ENCODE measurements at regions not wholly inside any gene's neighbourhood (a gene's known extent, or its start where the extent isn't known, plus 50 kb on each side); places are given as distances from the start of the nearest gene placed in this dataset.

GRCh38 chr18:77708826-77709506 is 459.3 kb downstream of the GALR1 start:
- no peaks in the 10 kb centered on the region for H3K36me3 ChIP-seq (replicated peaks in 1 of 2; ENCODE audit: control insufficient read depth in 1 of 2, insufficient read depth in 2 of 2, low read length in 2 of 2)
- H3K27me3 ChIP-seq (ENCODE audit: control insufficient read depth in 1 of 2, insufficient read depth in 2 of 2, low read length in 2 of 2), result no peaks in the 10 kb centered on the region
- in situ Hi-C loops (cut with HindIII; ENCODE audit: extremely low pct_ligation_motif_present, low pct_unique_long_range_greater_than_20kb), result no loop called here
- H2AFZ ChIP-seq (ENCODE audit: low read length), result no peak overlapping the region
- CTCF ChIA-PET (ENCODE audit: low intra/inter-chr PET ratio, low total read pairs), result no interaction called here
- H4K20me1 ChIP-seq (ENCODE audit: insufficient read depth, low read length), result no peaks in the 10 kb centered on the region
- no peak for TF ChIP-seq POLR2A (IDR thresholded peaks at IDR 0.05; ENCODE audit: insufficient read depth in 1 of 2, low read depth in 2 of 2, low read length in 2 of 2)
- no peak for TF ChIP-seq PRDM10 (CRISPR knock-in tag; IDR thresholded peaks at IDR 0.05; ENCODE audit: low read depth)
- no peak for TF ChIP-seq SAP130 (CRISPR knock-in tag; IDR thresholded peaks at IDR 0.05; ENCODE audit: low read depth)
- no peak for TF ChIP-seq MBD4 (IDR thresholded peaks at IDR 0.05; ENCODE audit: borderline replicate concordance, low read length)
- no peak for TF ChIP-seq ZNF776 (CRISPR knock-in tag; IDR thresholded peaks at IDR 0.05)
- no peak for TF ChIP-seq IKZF1 (IDR thresholded peaks at IDR 0.05)
- TF ChIP-seq ASH2L (IDR thresholded peaks at IDR 0.05; ENCODE audit: insufficient read length, low read depth, low read length), result no peak
- no peak for TF ChIP-seq AKAP8 (CRISPR knock-in tag; IDR thresholded peaks at IDR 0.05)
- no peak for TF ChIP-seq ARNT2 (CRISPR knock-in tag; IDR thresholded peaks at IDR 0.05; ENCODE audit: low read depth)
- TF ChIP-seq XBP1 (CRISPR knock-in tag; IDR thresholded peaks at IDR 0.05), result no peak
- no peak for TF ChIP-seq ZNF263 (CRISPR knock-in tag; IDR thresholded peaks at IDR 0.05)
- TF ChIP-seq ZMYM4 (CRISPR knock-in tag; IDR thresholded peaks at IDR 0.05), result no peak
- TF ChIP-seq ERF (CRISPR knock-in tag; IDR thresholded peaks at IDR 0.05), result no peak
- ATAC-seq (no peak), DNase-seq (ENCODE audit: low spot score) (no peak), FAIRE-seq (no peak)
- intact Hi-C loops (cut with micrococcal nuclease; ENCODE audit: unreplicated experiment), result no loop called here
- no peaks in the 10 kb centered on the region for H3K4me1 ChIP-seq (ENCODE audit: insufficient read depth, low read length)
- WGBS (ENCODE audit: low lambda C conversion rate), result 0% methylated on average over 4 of the region's 4 CpGs
- H3K9me3 ChIP-seq (ENCODE audit: low read length), result no peaks in the 10 kb centered on the region
- H3K4me3 ChIP-seq (replicated peaks in 1 of 3; ENCODE audit: insufficient read depth in 1 of 3, low read depth in 2 of 3, low read length in 3 of 3), result no peak overlapping the region
- no peak overlapping the region for H3K4me2 ChIP-seq (ENCODE audit: low read depth, low read length)
- POLR2A ChIA-PET, result no interaction called here
- no peak overlapping the region for H3K27ac ChIP-seq (ENCODE audit: extremely low read length, insufficient read depth, low read length)
- no peaks in the 10 kb centered on the region for H3K79me2 ChIP-seq (ENCODE audit: insufficient read depth, low read length)
- H3K9ac ChIP-seq (ENCODE audit: insufficient read depth, low read depth, low read length), result no peak overlapping the region
- BruUV-seq (replicated peaks), result no TSS peak

Data from HepG2 (cell line).